WI38 (cell line): ENCODE measurements at regions not wholly inside any gene's neighbourhood (a gene's known extent, or its start where the extent isn't known, plus 50 kb on each side); places are given as distances from the start of the nearest gene placed in this dataset.

Experiments used
- H3K4me3 ChIP-seq: 2 replicates; pipeline ENCODE4 v1.5.1; 2011; ENCODE audit warnings: low read depth, mild to moderate bottlenecking, control low read depth, low read length
- TF ChIP-seq, protein P1 (sequence below): IDR thresholded peaks from 2 replicates; pipeline ENCODE4 v1.5.1; 2012; ENCODE audit warnings: low read depth, mild to moderate bottlenecking, control low read depth, low read length

- H3K4me3 ChIP-seq, result no peak overlapping the region
- TF ChIP-seq, protein P1, sequence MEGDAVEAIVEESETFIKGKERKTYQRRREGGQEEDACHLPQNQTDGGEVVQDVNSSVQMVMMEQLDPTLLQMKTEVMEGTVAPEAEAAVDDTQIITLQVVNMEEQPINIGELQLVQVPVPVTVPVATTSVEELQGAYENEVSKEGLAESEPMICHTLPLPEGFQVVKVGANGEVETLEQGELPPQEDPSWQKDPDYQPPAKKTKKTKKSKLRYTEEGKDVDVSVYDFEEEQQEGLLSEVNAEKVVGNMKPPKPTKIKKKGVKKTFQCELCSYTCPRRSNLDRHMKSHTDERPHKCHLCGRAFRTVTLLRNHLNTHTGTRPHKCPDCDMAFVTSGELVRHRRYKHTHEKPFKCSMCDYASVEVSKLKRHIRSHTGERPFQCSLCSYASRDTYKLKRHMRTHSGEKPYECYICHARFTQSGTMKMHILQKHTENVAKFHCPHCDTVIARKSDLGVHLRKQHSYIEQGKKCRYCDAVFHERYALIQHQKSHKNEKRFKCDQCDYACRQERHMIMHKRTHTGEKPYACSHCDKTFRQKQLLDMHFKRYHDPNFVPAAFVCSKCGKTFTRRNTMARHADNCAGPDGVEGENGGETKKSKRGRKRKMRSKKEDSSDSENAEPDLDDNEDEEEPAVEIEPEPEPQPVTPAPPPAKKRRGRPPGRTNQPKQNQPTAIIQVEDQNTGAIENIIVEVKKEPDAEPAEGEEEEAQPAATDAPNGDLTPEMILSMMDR, result no peak
These were observed 59.9 kb downstream of the BMP4 start for GRCh38 chr14:53896726-53897125.

- TF ChIP-seq, protein P1, result no peak
- H3K4me3 ChIP-seq, result no peak overlapping the region
These were observed 62.2 kb downstream of the BMP4 start for GRCh38 chr14:53894456-53894855.

DNA sequence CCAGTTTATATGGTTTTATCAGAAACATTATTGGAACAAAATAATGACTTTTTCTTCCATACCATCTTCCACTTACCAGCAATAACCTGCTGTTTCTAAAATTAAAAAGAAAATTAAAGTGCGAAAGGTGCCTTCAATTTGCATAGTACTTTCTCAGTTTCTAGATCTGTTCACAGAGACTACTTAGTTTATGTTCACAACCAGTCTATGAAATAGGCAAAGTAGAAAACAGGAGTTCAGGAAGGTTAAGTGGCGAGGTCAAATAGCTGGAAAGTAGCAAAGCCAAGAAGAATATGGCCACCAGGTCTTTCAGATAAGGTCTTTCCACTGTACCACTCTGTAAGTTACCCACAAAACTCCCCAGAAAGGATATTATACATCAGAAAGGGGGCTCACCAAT, 63.3 kb downstream of the BMP4 start:
- no peak overlapping the region for H3K4me3 ChIP-seq
- TF ChIP-seq, protein P1, result no peak

DNA sequence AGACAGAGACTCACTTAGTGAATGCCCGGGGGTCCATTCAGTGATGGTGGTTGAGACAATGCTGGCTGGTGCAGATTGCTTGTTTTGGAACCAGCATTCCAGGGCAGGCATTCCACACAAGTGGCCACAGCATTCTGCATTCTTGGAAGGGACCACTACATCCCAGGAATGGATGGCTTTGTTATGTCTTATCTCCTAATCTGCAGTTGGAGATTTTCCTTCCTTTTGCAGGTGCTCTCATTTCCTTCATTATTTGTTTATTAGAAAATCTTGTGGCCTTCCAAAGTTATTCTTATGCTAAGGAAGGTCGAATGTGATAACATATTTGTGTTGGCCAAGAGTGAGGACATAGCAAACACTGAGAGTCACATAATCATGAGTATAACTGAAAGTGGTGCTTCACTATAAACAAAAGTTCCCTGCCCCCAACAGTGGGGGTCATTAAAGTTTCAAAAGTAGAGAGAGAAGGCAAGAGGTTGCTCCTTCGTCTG, 66.0 kb downstream of the BMP4 start:
- TF ChIP-seq, protein P1, result no peak
- H3K4me3 ChIP-seq, result no peak overlapping the region

DNA sequence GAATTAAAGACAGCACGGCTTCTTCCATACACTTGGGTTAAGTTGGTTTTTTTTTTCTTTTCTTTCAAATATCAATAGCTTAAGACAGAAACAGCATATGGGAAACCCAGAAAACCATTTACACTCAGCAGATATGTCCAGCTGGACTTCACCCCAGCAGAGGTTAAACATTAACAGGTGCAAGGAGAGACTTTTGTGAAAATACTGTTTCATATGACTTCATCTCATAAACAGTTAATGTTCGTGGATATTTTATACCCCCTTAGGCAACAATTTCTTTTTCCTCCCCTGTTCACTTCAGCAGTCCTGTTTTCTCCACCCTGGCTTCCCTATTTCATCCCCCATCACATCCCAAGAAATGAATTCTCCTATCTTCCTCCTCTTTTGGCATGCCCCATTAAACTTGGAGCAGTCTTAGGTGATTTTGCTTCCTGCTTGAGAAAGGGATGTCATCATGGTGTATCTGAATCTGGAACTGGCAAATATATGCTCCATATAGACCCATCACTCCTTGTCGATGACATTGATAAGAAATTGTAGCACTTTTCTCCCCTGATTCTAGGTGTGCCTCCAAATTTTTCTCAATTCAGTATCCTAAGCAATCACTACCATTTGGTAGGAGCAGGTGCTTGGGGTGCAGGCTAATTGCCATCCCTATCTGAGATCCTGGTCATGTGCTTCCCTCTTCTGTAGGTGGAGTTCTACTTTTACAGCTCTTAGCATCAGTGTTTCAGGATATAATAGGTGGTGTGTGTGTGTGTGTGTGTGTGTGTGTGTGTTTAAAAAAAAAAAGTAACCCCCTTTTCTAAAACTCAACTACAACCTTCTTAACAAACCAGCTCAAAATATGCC, 67.9 kb downstream of the BMP4 start:
- H3K4me3 ChIP-seq, result no peak overlapping the region
- TF ChIP-seq, protein P1, result no peak

DNA sequence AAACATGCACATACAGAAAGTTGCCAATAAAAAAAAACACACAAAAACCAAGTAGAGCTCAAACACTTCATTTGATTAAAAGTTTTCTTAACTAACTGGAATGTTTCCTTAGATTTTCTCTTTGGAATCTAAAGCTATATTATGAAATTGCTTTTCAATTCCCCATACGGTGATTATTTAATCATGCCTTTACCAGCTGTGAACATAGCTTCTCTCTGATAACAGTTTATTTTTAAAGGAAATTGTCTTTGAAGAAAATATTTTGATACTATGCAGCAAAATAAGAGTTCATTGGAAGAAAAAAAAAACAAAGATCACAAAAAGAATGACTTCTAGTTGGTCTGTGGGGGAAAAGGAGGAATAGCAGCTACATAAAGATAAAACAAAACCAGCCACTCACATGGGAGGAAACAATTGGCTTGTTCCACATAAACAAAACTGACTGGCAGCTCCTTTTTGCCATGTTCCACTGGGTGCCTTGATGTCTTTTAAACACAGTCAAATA, 71.4 kb downstream of the BMP4 start:
- TF ChIP-seq, protein P1, result no peak
- no peak overlapping the region for H3K4me3 ChIP-seq

- TF ChIP-seq, protein P1, result no peak
- no peak overlapping the region for H3K4me3 ChIP-seq
These were observed 72.0 kb downstream of the BMP4 start for GRCh38 chr14:53884601-53885000.
